Neural cell (in vitro differentiated cells): ENCODE measurements at regions not wholly inside any gene's neighbourhood (a gene's known extent, or its start where the extent isn't known, plus 50 kb on each side); places are given as distances from the start of the nearest gene placed in this dataset.

Source experiments
- H2AFZ ChIP-seq: fragments of 200-600, 300-800 bp; sonication (generic), shearing (Covaris generic); 2 replicates; pipeline ENCODE4 v1.6.0; 2014; ENCODE audit warnings: low read depth, mild to moderate bottlenecking, antibody characterized with exemption, low read length, moderate library complexity
- H3F3A ChIP-seq: fragments of 200-600 bp; shearing (Covaris generic); 2 replicates; pipeline ENCODE4 v1.6.1; 2016; ENCODE audit warnings: mild to moderate bottlenecking, moderate library complexity, mixed read lengths, antibody characterized with exemption, low read length; ENCODE audit not compliant: insufficient read depth, poor library complexity, severe bottlenecking
- H3K27ac ChIP-seq: fragments of 200-600, 300-800 bp; sonication (generic), shearing (Covaris generic); 2 replicates; pipeline ENCODE4 v1.5.1; 2014; ENCODE audit warnings: mild to moderate bottlenecking, low read length, moderate library complexity
- H3K27me3 ChIP-seq: fragments of 300-800, 200-600 bp; sonication (generic), shearing (Covaris generic); 2 replicates; pipeline ENCODE4 v1.6.0; 2014; ENCODE audit warnings: mild to moderate bottlenecking, low read depth, low read length, moderate library complexity; ENCODE audit not compliant: insufficient read depth
- H3K36me3 ChIP-seq: fragments of 300-800, 200-600 bp; sonication (generic), shearing (Covaris generic); 2 replicates; pipeline ENCODE4 v1.5.1; 2014; ENCODE audit warnings: mild to moderate bottlenecking, antibody characterized with exemption, low read length, moderate library complexity; ENCODE audit not compliant: insufficient read depth
- H3K4me2 ChIP-seq: fragments of 300-800, 200-600 bp; sonication (generic), shearing (Covaris generic); 2 replicates; pipeline ENCODE4 v1.6.0; 2014; ENCODE audit warnings: mild to moderate bottlenecking, low read length
- H3K4me3 ChIP-seq: fragments of 300-800, 200-600 bp; sonication (generic), shearing (Covaris generic); 2 replicates; pipeline ENCODE4 v1.5.1; 2014; ENCODE audit warnings: mild to moderate bottlenecking, low read length, moderate library complexity
- H3K79me2 ChIP-seq: fragments of 200-600 bp; shearing (Covaris generic); replicated peaks from 2 replicates; pipeline ENCODE4 v1.6.0; 2014; ENCODE audit warnings: mild to moderate bottlenecking, low read length, moderate library complexity; ENCODE audit not compliant: insufficient read depth
- H3K9ac ChIP-seq: fragments of 300-800, 200-600 bp; sonication (generic), shearing (Covaris generic); 2 replicates; pipeline ENCODE4 v1.6.1; 2016; ENCODE audit warnings: mild to moderate bottlenecking, low read length, mixed read lengths
- H3K9me2 ChIP-seq: fragments of 200-600 bp; shearing (Covaris generic); 2 replicates; pipeline ENCODE4 v1.6.1; 2016; ENCODE audit warnings: mild to moderate bottlenecking, low read length, mixed read lengths; ENCODE audit not compliant: insufficient read depth
- H3K9me3 ChIP-seq: fragments of 200-600, 300-800 bp; sonication (generic), shearing (Covaris generic); 2 replicates; pipeline ENCODE4 v1.6.1; 2016; ENCODE audit warnings: mild to moderate bottlenecking, mixed run types, low read length, moderate library complexity, mixed read lengths
- H4K20me1 ChIP-seq: fragments of 200-600 bp; shearing (Covaris generic); 2 replicates; pipeline ENCODE4 v1.6.1; 2016; ENCODE audit warnings: mild to moderate bottlenecking, mixed run types; ENCODE audit not compliant: insufficient read depth
- EP300 ChIP-seq: fragments of 450-650 bp; conservative IDR thresholded peaks from 2 replicates; pipeline ENCODE4 v1.6.1; 2014; ENCODE audit warnings: antibody characterized with exemption, mild to moderate bottlenecking, moderate library complexity; ENCODE audit not compliant: poor library complexity, severe bottlenecking
- EZH2 ChIP-seq: fragments of 200-600, 300-800 bp; shearing (Covaris generic), sonication (generic); IDR thresholded peaks from 2 replicates; pipeline ENCODE4 v1.6.1; 2014; ENCODE audit warnings: antibody characterized with exemption, low read length, borderline replicate concordance, mild to moderate bottlenecking; ENCODE audit not compliant: insufficient read depth, poor library complexity, severe bottlenecking
- MXI1 ChIP-seq: fragments of 450-650 bp; conservative IDR thresholded peaks from 2 replicates; pipeline ENCODE4 v1.6.1; 2014; ENCODE audit warnings: antibody characterized with exemption, mild to moderate bottlenecking; ENCODE audit not compliant: poor library complexity, severe bottlenecking
- POLR2AphosphoS5 ChIP-seq: IDR thresholded peaks from 2 replicates; pipeline ENCODE4 v1.6.1; 2012
- RAD21 ChIP-seq: fragments of 450-650 bp; conservative IDR thresholded peaks from 2 replicates; pipeline ENCODE4 v1.6.1; 2014; ENCODE audit warnings: antibody characterized with exemption, mild to moderate bottlenecking, moderate library complexity
- SMC3 ChIP-seq: fragments of 450-650 bp; conservative IDR thresholded peaks from 2 replicates; pipeline ENCODE4 v1.6.1; 2014; ENCODE audit warnings: antibody characterized with exemption, mild to moderate bottlenecking, moderate library complexity; ENCODE audit not compliant: poor library complexity
- TAF1 ChIP-seq: IDR thresholded peaks from 2 replicates; pipeline ENCODE4 v1.6.1; 2012; ENCODE audit warnings: low read depth
- TF ChIP-seq, protein P1 (sequence below): fragments of 450-650 bp; IDR thresholded peaks from 2 replicates; pipeline ENCODE4 v1.5.1; 2014; ENCODE audit warnings: antibody characterized with exemption, mild to moderate bottlenecking, moderate library complexity; ENCODE audit not compliant: poor library complexity, severe bottlenecking
- TF ChIP-seq, protein P2 (sequence below): IDR thresholded peaks from 2 replicates; pipeline ENCODE4 v1.6.1; 2012; ENCODE audit warnings: borderline replicate concordance

DNA sequence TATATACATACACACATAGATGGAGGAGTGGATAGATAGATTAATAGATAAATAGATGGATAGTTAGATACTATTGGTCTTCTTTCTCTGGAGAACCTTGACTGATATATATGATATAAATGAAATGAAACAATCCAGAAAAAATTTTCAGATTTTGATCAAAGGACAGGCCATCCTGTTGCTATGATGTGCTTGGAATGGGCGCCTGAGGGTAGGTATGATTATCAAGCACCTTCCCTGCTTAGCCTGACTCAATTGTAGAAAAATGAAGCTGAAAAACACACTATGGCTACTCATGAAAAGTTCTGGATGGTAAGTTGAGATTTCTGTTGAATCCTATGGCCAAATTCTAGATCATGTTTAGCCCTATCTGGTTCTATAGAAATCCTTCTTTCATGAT lies 266.5 kb upstream of the KLF4 start:
- Histone ChIP-seq H3K27ac (no peak overlapping the region), H3K4me2 (no peak overlapping the region), H2AFZ (no peak overlapping the region), H3K27me3 (no peaks in the 10 kb centered on the region), H3F3A (no peaks in the 10 kb centered on the region), H3K9me3 (no peaks in the 10 kb centered on the region), H4K20me1 (no peaks in the 10 kb centered on the region), H3K9me2 (no peaks in the 10 kb centered on the region), H3K36me3 (no peaks in the 10 kb centered on the region), H3K9ac (no peak overlapping the region), H3K4me3 (no peak overlapping the region), H3K79me2 (no peaks in the 10 kb centered on the region)
- TF ChIP-seq, protein P1, sequence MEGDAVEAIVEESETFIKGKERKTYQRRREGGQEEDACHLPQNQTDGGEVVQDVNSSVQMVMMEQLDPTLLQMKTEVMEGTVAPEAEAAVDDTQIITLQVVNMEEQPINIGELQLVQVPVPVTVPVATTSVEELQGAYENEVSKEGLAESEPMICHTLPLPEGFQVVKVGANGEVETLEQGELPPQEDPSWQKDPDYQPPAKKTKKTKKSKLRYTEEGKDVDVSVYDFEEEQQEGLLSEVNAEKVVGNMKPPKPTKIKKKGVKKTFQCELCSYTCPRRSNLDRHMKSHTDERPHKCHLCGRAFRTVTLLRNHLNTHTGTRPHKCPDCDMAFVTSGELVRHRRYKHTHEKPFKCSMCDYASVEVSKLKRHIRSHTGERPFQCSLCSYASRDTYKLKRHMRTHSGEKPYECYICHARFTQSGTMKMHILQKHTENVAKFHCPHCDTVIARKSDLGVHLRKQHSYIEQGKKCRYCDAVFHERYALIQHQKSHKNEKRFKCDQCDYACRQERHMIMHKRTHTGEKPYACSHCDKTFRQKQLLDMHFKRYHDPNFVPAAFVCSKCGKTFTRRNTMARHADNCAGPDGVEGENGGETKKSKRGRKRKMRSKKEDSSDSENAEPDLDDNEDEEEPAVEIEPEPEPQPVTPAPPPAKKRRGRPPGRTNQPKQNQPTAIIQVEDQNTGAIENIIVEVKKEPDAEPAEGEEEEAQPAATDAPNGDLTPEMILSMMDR: no peak
- TF ChIP-seq EP300 (no peak), SMC3 (no peak), EZH2 (no peak), MXI1 (no peak), POLR2AphosphoS5 (no peak)
- TF ChIP-seq, protein P2, sequence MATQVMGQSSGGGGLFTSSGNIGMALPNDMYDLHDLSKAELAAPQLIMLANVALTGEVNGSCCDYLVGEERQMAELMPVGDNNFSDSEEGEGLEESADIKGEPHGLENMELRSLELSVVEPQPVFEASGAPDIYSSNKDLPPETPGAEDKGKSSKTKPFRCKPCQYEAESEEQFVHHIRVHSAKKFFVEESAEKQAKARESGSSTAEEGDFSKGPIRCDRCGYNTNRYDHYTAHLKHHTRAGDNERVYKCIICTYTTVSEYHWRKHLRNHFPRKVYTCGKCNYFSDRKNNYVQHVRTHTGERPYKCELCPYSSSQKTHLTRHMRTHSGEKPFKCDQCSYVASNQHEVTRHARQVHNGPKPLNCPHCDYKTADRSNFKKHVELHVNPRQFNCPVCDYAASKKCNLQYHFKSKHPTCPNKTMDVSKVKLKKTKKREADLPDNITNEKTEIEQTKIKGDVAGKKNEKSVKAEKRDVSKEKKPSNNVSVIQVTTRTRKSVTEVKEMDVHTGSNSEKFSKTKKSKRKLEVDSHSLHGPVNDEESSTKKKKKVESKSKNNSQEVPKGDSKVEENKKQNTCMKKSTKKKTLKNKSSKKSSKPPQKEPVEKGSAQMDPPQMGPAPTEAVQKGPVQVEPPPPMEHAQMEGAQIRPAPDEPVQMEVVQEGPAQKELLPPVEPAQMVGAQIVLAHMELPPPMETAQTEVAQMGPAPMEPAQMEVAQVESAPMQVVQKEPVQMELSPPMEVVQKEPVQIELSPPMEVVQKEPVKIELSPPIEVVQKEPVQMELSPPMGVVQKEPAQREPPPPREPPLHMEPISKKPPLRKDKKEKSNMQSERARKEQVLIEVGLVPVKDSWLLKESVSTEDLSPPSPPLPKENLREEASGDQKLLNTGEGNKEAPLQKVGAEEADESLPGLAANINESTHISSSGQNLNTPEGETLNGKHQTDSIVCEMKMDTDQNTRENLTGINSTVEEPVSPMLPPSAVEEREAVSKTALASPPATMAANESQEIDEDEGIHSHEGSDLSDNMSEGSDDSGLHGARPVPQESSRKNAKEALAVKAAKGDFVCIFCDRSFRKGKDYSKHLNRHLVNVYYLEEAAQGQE: no peak

DNA sequence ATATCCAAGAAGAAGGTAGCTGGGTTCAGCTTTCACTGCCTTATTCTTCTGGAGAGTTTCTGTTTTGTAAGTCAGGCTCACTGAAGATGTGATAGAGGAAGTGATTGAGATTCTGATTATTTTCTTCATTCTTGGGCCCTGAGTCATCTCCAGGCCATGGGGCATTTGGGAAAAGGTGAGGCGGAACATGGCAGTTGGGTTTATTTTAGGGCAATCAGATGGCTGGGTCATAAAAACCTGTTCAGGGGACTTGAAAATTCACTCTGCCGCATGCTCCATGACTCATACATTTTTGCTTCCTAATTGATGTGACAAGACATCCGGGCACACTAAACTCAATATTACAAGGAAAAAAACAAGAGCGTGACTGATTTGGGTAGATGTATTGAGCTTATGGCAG lies 265.7 kb upstream of the KLF4 start:
- Histone ChIP-seq H3K27me3 (no peaks in the 10 kb centered on the region), H3F3A (no peaks in the 10 kb centered on the region), H3K4me3 (no peak overlapping the region), H2AFZ (no peak overlapping the region), H3K79me2 (no peaks in the 10 kb centered on the region), H3K27ac (no peak overlapping the region), H4K20me1 (no peaks in the 10 kb centered on the region), H3K9me3 (no peaks in the 10 kb centered on the region), H3K9me2 (no peaks in the 10 kb centered on the region), H3K9ac (no peak overlapping the region), H3K4me2 (no peak overlapping the region), H3K36me3 (no peaks in the 10 kb centered on the region)
- TF ChIP-seq SMC3 (no peak), TAF1 (no peak), POLR2AphosphoS5 (no peak), EP300 (no peak), RAD21 (no peak), EZH2 (no peak), MXI1 (no peak)
- TF ChIP-seq, protein P1: no peak
- TF ChIP-seq, protein P2: no peak
